GM18508 (cell line): ENCODE measurements at regions not wholly inside any gene's neighbourhood (a gene's known extent, or its start where the extent isn't known, plus 50 kb on each side); places are given as distances from the start of the nearest gene placed in this dataset.
"Not testable (repeated sequence)": the region's sequence is repeated elsewhere in the genome, so short reads cannot be mapped to it uniquely, and the experiment has no call there.

Experiments used
- ATAC-seq: cut with Tn5 transposase; IDR thresholded peaks from one replicate; pipeline ENCODE4 v1.9.1; 2021; ENCODE audit warnings: moderate number of reproducible peaks; ENCODE audit not compliant: insufficient read depth, unreplicated experiment

- ATAC-seq, result no peak
Observed at GRCh38 chr13:44719857-44720671, 143.9 kb upstream of the TSC22D1 start.

GRCh38 chr13:44718467-44718866 lies 142.3 kb upstream of the TSC22D1 start:
- no peak for ATAC-seq

- no peak for ATAC-seq
Observed at GRCh38 chr13:44715287-44716230, 139.4 kb upstream of the TSC22D1 start.

GRCh38 chr13:44713788-44714469 lies 137.8 kb upstream of the TSC22D1 start:
- no peak for ATAC-seq

- no peak for ATAC-seq
Observed at GRCh38 chr13:44711706-44712105, 135.6 kb upstream of the TSC22D1 start.

- ATAC-seq, result no peak
Observed at GRCh38 chr13:44710576-44710975, 134.4 kb upstream of the TSC22D1 start.

- ATAC-seq, result not testable (repeated sequence)
Observed at GRCh38 chr13:44704811-44705210, 128.7 kb upstream of the TSC22D1 start.

- no peak for ATAC-seq
Observed at GRCh38 chr13:44703371-44703770, 127.2 kb upstream of the TSC22D1 start.

GRCh38 chr13:44698066-44698465 lies 121.9 kb upstream of the TSC22D1 start:
- ATAC-seq, result no peak

GRCh38 chr13:44697058-44697457 lies 120.9 kb upstream of the TSC22D1 start:
- no peak for ATAC-seq

- no peak for ATAC-seq
Observed at GRCh38 chr13:44695520-44695919, 119.4 kb upstream of the TSC22D1 start.

- ATAC-seq, result no peak
Observed at GRCh38 chr13:44694842-44695241, 118.7 kb upstream of the TSC22D1 start.

GRCh38 chr13:44694291-44694690 lies 118.2 kb upstream of the TSC22D1 start:
- ATAC-seq, result no peak

GRCh38 chr13:44693156-44693764 lies 117.1 kb upstream of the TSC22D1 start:
- ATAC-seq, result no peak

GRCh38 chr13:44692173-44692713 lies 116.1 kb upstream of the TSC22D1 start:
- ATAC-seq, result no peak

- no peak for ATAC-seq
Observed at GRCh38 chr13:44690376-44690775, 114.2 kb upstream of the TSC22D1 start.

GRCh38 chr13:44688652-44689051 lies 112.5 kb upstream of the TSC22D1 start:
- no peak for ATAC-seq

GRCh38 chr13:44686531-44686934 lies 110.4 kb upstream of the TSC22D1 start:
- ATAC-seq, result no peak

- no peak for ATAC-seq
Observed at GRCh38 chr13:44685641-44686040, 109.5 kb upstream of the TSC22D1 start.

- not testable (repeated sequence) for ATAC-seq
Observed at GRCh38 chr13:44682416-44682815, 106.3 kb upstream of the TSC22D1 start.
